HepG2 (cell line): ENCODE measurements at regions not wholly inside any gene's neighbourhood (a gene's known extent, or its start where the extent isn't known, plus 50 kb on each side); places are given as distances from the start of the nearest gene placed in this dataset.

ENCODE experiments used
- CAMTA2 ChIP-seq: sonication (generic); formaldehyde crosslinking; IDR thresholded peaks from 2 replicates; pipeline ENCODE4 v1.4.0; 2020; ENCODE audit warnings: mild to moderate bottlenecking, missing genetic modification reagents, borderline replicate concordance
- HOXA9 ChIP-seq: sonication (generic); formaldehyde crosslinking; IDR thresholded peaks from 2 replicates; pipeline ENCODE4 v1.8.1; 2022; ENCODE audit warnings: missing genetic modification reagents, mild to moderate bottlenecking, moderate library complexity, borderline replicate concordance
- ZBTB34 ChIP-seq: sonication (generic); formaldehyde crosslinking; IDR thresholded peaks from 2 replicates; pipeline ENCODE4 v1.8.0; 2022; ENCODE audit warnings: mild to moderate bottlenecking, missing genetic modification reagents
- TF ChIP-seq, protein P1 (sequence below): sonication (generic); formaldehyde crosslinking; IDR thresholded peaks from 2 replicates; pipeline ENCODE4 v1.4.0; 2020; ENCODE audit warnings: mild to moderate bottlenecking, missing genetic modification reagents
- TF ChIP-seq, protein P2 (sequence below): sonication (generic); formaldehyde crosslinking; IDR thresholded peaks from 2 replicates; pipeline ENCODE4 v1.4.0; 2020; ENCODE audit warnings: missing genetic modification reagents, borderline replicate concordance

- TF ChIP-seq, protein P1, sequence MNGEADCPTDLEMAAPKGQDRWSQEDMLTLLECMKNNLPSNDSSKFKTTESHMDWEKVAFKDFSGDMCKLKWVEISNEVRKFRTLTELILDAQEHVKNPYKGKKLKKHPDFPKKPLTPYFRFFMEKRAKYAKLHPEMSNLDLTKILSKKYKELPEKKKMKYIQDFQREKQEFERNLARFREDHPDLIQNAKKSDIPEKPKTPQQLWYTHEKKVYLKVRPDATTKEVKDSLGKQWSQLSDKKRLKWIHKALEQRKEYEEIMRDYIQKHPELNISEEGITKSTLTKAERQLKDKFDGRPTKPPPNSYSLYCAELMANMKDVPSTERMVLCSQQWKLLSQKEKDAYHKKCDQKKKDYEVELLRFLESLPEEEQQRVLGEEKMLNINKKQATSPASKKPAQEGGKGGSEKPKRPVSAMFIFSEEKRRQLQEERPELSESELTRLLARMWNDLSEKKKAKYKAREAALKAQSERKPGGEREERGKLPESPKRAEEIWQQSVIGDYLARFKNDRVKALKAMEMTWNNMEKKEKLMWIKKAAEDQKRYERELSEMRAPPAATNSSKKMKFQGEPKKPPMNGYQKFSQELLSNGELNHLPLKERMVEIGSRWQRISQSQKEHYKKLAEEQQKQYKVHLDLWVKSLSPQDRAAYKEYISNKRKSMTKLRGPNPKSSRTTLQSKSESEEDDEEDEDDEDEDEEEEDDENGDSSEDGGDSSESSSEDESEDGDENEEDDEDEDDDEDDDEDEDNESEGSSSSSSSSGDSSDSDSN (CRISPR knock-in tag): no peak
- no peak for TF ChIP-seq HOXA9 (CRISPR knock-in tag)
- no peak for TF ChIP-seq CAMTA2 (CRISPR knock-in tag)
- TF ChIP-seq, protein P2, sequence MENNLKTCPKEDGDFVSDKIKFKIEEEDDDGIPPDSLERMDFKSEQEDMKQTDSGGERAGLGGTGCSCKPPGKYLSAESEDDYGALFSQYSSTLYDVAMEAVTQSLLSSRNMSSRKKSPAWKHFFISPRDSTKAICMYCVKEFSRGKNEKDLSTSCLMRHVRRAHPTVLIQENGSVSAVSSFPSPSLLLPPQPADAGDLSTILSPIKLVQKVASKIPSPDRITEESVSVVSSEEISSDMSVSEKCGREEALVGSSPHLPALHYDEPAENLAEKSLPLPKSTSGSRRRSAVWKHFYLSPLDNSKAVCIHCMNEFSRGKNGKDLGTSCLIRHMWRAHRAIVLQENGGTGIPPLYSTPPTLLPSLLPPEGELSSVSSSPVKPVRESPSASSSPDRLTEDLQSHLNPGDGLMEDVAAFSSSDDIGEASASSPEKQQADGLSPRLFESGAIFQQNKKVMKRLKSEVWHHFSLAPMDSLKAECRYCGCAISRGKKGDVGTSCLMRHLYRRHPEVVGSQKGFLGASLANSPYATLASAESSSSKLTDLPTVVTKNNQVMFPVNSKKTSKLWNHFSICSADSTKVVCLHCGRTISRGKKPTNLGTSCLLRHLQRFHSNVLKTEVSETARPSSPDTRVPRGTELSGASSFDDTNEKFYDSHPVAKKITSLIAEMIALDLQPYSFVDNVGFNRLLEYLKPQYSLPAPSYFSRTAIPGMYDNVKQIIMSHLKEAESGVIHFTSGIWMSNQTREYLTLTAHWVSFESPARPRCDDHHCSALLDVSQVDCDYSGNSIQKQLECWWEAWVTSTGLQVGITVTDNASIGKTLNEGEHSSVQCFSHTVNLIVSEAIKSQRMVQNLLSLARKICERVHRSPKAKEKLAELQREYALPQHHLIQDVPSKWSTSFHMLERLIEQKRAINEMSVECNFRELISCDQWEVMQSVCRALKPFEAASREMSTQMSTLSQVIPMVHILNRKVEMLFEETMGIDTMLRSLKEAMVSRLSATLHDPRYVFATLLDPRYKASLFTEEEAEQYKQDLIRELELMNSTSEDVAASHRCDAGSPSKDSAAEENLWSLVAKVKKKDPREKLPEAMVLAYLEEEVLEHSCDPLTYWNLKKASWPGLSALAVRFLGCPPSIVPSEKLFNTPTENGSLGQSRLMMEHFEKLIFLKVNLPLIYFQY: no peak
- no peak for TF ChIP-seq ZBTB34 (CRISPR knock-in tag)
- TF ChIP-seq, all 625 proteins: peak for 0
These were observed 116.2 kb upstream of the PLCB4 start (continued) for GRCh38 chr20:8952721-8953120.
